Heart right ventricle (tissue), 16 donors: ENCODE measurements at regions not wholly inside any gene's neighbourhood (a gene's known extent, or its start where the extent isn't known, plus 50 kb on each side); places are given as distances from the start of the nearest gene placed in this dataset.
A peak's percentile ranks its signal among the peaks of the same experiment; 100 is the strongest.

Experiments used
- ATAC-seq, 8 donors: fragments of 200-7000 bp; cut with Tn5 transposase; one replicate each; pipeline ENCODE4 v1.9.1; 2020; ENCODE audit warnings: mild to moderate bottlenecking in 8 of 8, moderate library complexity in 8 of 8, moderate number of reproducible peaks in 1 of 8
- DNase-seq, 2 donors: peaks; one replicate each; pipeline ENCODE4 v3.0.0-alpha.2; 2020
- H3K27ac ChIP-seq, 10 donors: fragments of 200-600 bp; sonication (generic) in 2 of 10; one replicate each; pipeline versions ENCODE4 v1.5.0 to v1.8.0; 2020 to 2022; ENCODE audit warnings: mild to moderate bottlenecking in 3 of 10
- H3K27me3 ChIP-seq, 7 donors: fragments of 200-600 bp; one replicate each; pipeline ENCODE4 v1.8.0; 2021 to 2022; ENCODE audit warnings: mild to moderate bottlenecking in 2 of 7
- H3K36me3 ChIP-seq, 9 donors: fragments of 200-600 bp; sonication (generic) in 1 of 9; one replicate each; pipeline versions ENCODE4 v1.5.0 to v1.8.0; 2020 to 2022; ENCODE audit warnings: mild to moderate bottlenecking in 2 of 9
- H3K4me1 ChIP-seq, 9 donors: fragments of 200-600 bp; sonication (generic) in 1 of 9; one replicate each; pipeline versions ENCODE4 v1.5.0 to v1.8.0; 2020 to 2022; ENCODE audit warnings: mild to moderate bottlenecking in 4 of 9
- H3K4me3 ChIP-seq, 10 donors: fragments of 200-600 bp; sonication (generic) in 2 of 10; one replicate each; pipeline versions ENCODE4 v1.5.0 to v1.8.0; 2020 to 2022; ENCODE audit warnings: mild to moderate bottlenecking in 7 of 10, moderate library complexity in 2 of 10
- H3K9me3 ChIP-seq, 11 donors: fragments of 200-600 bp in 10 of 11; sonication (generic) in 2 of 11; one replicate each; pipeline versions ENCODE4 v1.5.0 to v1.8.0; 2013 to 2022; ENCODE audit warnings: mild to moderate bottlenecking in 2 of 11, control low read depth in 1 of 11, moderate library complexity in 1 of 11
- WGBS, 2 donors: extraction: QIAGEN DNeasy Blood & Tissue Kit; methylation state at CpG; one replicate each; pipeline ENCODE4 v1.1.7; 2013; ENCODE audit warnings: inconsistent platforms in 1 of 2; 5-methylcytosine and 5-hydroxymethylcytosine counted together
- intact Hi-C, 10 donors: fragments of 100-400 bp; cut with DNase I; formaldehyde crosslinking; loops; one replicate each; pipeline versions ENCODE4 v1.11.1 to v1.14.2; 2022
- TF ChIP-seq, protein P1 (sequence below), 9 donors: fragments of 200-600 bp; sonication (generic) in 2 of 9; IDR thresholded peaks; one replicate each; pipeline versions ENCODE4 v1.5.0 to v1.8.0; 2021 to 2022; ENCODE audit warnings: antibody characterized with exemption in 9 of 9, mild to moderate bottlenecking in 5 of 9, moderate library complexity in 1 of 9
- donor health status: Arrhythmogenic right ventricular cardiomyopathy.
- donor health status: ischemic (EF 13 %, LVEDD 7.1; RV severe dilation, severe dysfunction).
- donor health status: healthy with polysubstance abuse.
- donor health status: DM: no; HTN: yes; CAD: no.
- donor health status: DM: no; HTN: no; CAD: no.
- donor health status: ischemic (EF 25% LVEDD 6.9; RV normal size, moderate dysfunction).
- donor health status: ischemic (EF 25% LVEDD 5.7; RV mildly dilated, moderate dysfunction).
- donor health status: healthy.
- donor health status: DM: yes; HTN: yes; CAD: no.
- donor health status: Ischemic cardiomyopathy.
- donor health status: ischemic (EF 35%, LVEDD 5.7; RV mildly dilated, moderate dysfunction).
- donor health status: nonischemic (EF 11% LVEDD 7.7; RV severe dilation, severe dysfunction).
- donor health status: DM: yes; HTN: yes; CAD: no.
- donor health status: PGD.
- donor health status: ischemic (EF 29% LVEDD 5.4; RV normal size, mild dysfunction).
- donor health status: nonischemic (EF 23%, LVEDD 6.1; RV moderate dilation, normal function).

DNA sequence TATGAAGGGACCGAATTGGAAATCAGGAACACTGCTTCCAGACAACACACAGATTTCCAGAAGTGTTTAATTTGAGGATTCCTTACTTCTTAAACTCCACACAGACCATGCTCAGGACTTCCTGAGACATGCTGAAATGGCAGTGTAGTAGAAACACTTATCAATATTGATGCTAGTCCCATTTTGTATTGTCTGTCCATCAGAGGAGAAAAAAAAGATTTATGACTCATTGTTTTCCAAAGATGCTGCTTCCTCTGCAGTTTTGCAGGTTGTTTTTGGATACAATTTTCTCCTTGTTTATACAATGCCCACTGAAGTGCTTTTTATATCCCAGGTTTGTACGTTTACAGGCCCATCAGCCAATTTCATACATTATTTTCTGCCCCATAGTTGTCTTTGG lies 68.3 kb upstream of the TANC2 start:
- H3K36me3 ChIP-seq, result no peaks in the 10 kb centered on the region
- 39 to 49% methylated on average over 2 of the region's 2 CpGs for WGBS, 2 donors
- H3K27me3 ChIP-seq, result no peaks in the 10 kb centered on the region
- TF ChIP-seq, protein P1, sequence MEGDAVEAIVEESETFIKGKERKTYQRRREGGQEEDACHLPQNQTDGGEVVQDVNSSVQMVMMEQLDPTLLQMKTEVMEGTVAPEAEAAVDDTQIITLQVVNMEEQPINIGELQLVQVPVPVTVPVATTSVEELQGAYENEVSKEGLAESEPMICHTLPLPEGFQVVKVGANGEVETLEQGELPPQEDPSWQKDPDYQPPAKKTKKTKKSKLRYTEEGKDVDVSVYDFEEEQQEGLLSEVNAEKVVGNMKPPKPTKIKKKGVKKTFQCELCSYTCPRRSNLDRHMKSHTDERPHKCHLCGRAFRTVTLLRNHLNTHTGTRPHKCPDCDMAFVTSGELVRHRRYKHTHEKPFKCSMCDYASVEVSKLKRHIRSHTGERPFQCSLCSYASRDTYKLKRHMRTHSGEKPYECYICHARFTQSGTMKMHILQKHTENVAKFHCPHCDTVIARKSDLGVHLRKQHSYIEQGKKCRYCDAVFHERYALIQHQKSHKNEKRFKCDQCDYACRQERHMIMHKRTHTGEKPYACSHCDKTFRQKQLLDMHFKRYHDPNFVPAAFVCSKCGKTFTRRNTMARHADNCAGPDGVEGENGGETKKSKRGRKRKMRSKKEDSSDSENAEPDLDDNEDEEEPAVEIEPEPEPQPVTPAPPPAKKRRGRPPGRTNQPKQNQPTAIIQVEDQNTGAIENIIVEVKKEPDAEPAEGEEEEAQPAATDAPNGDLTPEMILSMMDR (IDR thresholded peaks at IDR 0.05), result no peak
- no peak overlapping the region for H3K4me3 ChIP-seq
- DNase-seq (no peak), ATAC-seq (no peak)
- H3K9me3 ChIP-seq, result peaks cover 0 to 4% (median 0%) of the 10 kb centered on the region in 11 donors
- intact Hi-C loops, result no loop called here
- H3K27ac ChIP-seq, result peak overlapping the region in 3 of 10 donors; percentile 38 to 75 (median 48)
- H3K4me1 ChIP-seq, result peaks cover 0 to 35% (median 24%) of the 10 kb centered on the region in 9 donors

DNA sequence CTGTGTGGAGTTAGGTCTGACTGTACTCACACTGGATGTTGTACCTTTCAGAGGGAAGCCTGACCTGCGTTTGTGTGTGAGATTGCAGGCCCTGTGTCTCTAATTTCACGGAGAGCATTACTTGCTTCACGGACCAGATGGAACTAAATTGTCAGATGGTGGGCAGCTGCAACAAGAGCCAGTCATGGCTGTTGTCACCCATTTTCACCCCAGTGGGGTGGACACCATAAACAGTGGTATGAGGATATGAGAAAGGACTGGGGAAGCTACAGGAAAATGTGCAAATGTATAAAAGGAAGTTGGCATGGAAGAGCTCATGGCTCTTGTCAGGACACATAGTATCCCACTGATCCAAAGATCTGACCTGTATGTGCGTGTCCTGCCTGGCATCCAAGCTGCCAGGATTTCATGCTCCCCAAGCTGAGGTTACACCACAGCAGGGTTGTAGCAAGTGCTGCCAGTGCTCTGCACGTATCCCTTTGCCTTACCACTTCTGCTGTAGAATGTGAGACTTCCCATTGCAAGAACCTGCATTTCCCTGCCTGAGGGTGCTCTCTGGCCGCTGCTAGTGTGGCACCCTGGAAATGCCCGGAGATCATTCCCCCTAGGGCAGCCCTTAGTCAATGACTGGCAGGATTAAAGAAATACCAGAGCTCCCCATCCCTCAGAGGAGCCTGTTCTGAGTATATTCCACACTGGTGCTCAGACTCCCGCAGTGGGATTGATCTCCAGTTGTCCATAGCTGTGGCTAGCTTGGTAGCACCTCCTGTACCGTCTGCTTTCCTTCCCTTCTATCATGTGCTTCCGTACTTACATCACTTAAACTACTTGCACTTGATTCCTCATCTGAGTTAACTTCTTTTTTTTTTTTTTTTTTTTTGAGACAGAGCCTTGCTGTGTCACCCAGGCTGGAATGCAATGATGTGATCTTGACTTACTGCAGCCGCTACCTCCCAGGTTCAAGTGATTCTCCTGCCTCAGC lies 70.4 kb upstream of the TANC2 start:
- H3K27me3 ChIP-seq, result no peaks in the 10 kb centered on the region
- no peaks in the 10 kb centered on the region for H3K36me3 ChIP-seq
- peaks cover 0 to 4% (median 0%) of the 10 kb centered on the region in 11 donors for H3K9me3 ChIP-seq
- H3K4me1 ChIP-seq, result peaks cover 0 to 45% (median 31%) of the 10 kb centered on the region in 9 donors
- no peak overlapping the region for H3K4me3 ChIP-seq
- ATAC-seq (peak in 3 of 8 donors; percentile 44 to 62 (median 46)), DNase-seq (no peak)
- H3K27ac ChIP-seq, result peak overlapping the region in 1 of 10 donors; percentile 77
- intact Hi-C loops, result no loop called here
- 89 to 90% methylated on average over 11 of the region's 11 CpGs for WGBS, 2 donors
- TF ChIP-seq, protein P1 (IDR thresholded peaks at IDR 0.05), result no peak

DNA sequence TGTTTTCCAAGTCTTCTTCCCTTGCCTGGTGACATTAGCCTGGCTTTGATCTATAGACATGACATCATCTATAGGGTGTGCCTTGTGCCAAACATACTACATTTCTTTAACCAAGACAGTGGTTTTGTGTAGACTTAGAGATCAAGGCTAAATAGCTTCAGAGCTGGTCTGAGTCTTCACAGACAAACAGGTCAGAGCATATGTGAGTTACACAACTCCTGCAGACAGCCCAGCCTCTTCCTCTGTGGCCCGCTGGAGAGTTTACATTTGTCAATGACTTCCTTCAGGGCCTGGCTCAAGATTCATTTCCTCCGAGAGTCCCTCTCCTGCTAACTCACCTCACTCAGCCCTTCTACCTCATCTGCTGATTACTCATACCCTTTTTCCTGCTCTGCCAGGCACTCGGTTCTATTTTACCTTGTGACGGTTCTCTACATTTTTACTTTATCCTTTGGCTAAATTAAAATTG lies 73.1 kb upstream of the TANC2 start:
- TF ChIP-seq, protein P1 (IDR thresholded peaks at IDR 0.05), result no peak
- Histone ChIP-seq H3K27me3 (no peaks in the 10 kb centered on the region), H3K4me1 (peaks cover 0 to 34% (median 25%) of the 10 kb centered on the region in 9 donors), H3K9me3 (peaks cover 0 to 8% (median 0%) of the 10 kb centered on the region in 11 donors), H3K36me3 (no peaks in the 10 kb centered on the region), H3K27ac (peak overlapping the region in 3 of 10 donors; percentile 18 to 65 (median 42)), H3K4me3 (no peak overlapping the region)
- DNase-seq (peak in 1 of 2 donors; percentile 38), ATAC-seq (peak; percentile 73 to 94 (median 82))
- intact Hi-C loops, result no loop called here
- WGBS, 2 donors, result 41 to 50% methylated on average over 4 of the region's 4 CpGs

DNA sequence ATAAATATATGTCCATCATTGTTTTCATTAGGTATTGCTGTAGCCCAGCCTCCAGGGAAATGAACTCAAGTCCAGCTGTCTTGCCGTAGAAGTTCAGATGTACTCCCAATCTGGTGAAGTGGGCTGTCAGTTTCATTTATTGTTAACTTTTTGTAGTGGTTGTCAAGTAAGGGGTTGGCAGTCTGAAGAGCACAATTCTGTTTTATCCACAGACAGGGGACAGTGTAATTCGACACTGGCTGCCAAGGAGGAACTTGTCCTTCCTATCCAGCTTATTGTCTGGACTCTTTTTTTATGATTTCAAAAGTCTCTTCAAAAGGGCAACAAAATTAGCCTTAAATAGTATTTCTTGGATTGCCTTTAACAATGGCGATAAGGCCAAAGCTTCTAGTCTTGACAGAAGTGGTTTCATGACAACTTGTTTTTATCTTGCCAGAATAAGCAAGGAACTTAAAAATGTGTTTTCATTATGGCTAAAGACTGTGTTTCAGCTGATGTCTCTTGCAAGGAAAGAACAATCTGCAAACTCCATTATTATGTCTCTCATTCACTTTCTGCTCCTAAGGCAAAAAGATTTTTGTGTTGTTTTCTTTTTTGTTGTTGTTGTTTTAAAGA lies 73.9 kb upstream of the TANC2 start:
- Histone ChIP-seq H3K27me3 (no peaks in the 10 kb centered on the region), H3K9me3 (peaks cover 0 to 8% (median 0%) of the 10 kb centered on the region in 11 donors), H3K27ac (peak overlapping the region in 2 of 10 donors; percentile 39 to 65), H3K4me3 (no peak overlapping the region), H3K36me3 (no peaks in the 10 kb centered on the region), H3K4me1 (peaks cover 0 to 30% (median 19%) of the 10 kb centered on the region in 9 donors)
- ATAC-seq, result peak in 4 of 8 donors; percentile 41 to 70 (median 51)
- DNase-seq, result no peak
- intact Hi-C loops, result no loop called here
- TF ChIP-seq, protein P1 (IDR thresholded peaks at IDR 0.05), result peak in 2 of 9 donors; percentile 4 to 11
- 24% methylated on average over 3 of the region's 3 CpGs for WGBS, 2 donors
